GM18868 (cell line): ENCODE measurements at regions not wholly inside any gene's neighbourhood (a gene's known extent, or its start where the extent isn't known, plus 50 kb on each side); places are given as distances from the start of the nearest gene placed in this dataset.
"Not testable (repeated sequence)": the region's sequence is repeated elsewhere in the genome, so short reads cannot be mapped to it uniquely, and the experiment has no call there.

Experiments used
- ATAC-seq: cut with Tn5 transposase; IDR thresholded peaks from one replicate; pipeline ENCODE4 v1.9.1; 2021; ENCODE audit warnings: mild to moderate bottlenecking, moderate library complexity; ENCODE audit not compliant: unreplicated experiment

DNA sequence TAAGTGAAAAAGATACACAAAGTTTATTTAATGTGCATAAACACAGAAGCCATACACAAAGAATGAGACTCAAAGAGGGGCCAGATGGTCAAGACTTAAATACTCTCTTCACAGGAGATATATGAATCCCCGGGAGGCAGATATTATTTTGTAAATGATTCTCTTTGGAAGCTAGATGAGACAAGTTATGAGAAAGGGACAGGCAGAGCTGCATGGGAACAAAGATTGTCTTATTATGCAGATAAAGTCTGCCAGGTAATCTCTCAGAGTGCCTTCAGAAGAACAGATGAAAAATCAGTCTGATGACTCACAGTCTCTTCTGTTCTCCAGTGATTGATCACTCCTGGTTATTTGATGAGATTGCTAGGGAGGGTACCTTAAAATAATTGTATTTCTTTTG, 89.0 kb downstream of the NAF1 start:
- no peak for ATAC-seq

DNA sequence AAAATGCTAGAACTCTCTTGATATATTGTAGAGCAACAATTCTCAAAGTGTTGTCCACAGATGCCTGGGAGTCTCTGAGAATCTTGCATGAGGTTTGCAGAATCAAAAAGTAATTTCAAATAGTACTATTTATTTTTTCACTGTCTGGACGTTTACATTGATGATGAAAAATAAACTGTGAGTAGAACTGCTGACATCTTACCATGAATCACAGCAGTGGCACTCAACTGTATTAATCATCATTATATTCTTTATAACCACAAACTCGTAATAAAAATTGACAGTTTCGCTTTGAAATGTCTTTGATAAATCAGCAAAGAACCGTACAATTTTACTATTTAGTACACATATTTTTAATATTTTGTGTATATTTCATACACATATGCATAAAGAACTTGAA, 94.5 kb downstream of the NAF1 start:
- ATAC-seq = no peak

DNA sequence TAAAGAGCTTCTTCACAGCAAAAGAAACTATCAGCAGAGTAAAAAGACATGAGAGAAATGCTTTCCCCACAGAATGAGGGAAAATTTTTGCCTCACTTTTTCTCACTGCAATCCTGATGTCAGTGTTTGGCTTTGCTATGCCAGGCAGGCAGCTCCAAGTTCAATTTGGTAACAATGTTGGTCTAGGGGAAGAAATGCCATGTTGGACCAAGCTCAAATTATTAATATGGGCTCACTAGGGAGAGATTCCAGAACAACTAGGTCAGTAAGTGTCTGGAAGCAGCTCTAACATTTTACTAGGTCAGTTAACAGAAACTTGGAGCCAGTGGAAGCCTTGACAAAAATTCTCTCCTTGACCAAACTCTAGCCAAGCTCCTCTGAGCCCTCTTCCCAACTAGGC, 95.4 kb downstream of the NAF1 start:
- no peak for ATAC-seq

DNA sequence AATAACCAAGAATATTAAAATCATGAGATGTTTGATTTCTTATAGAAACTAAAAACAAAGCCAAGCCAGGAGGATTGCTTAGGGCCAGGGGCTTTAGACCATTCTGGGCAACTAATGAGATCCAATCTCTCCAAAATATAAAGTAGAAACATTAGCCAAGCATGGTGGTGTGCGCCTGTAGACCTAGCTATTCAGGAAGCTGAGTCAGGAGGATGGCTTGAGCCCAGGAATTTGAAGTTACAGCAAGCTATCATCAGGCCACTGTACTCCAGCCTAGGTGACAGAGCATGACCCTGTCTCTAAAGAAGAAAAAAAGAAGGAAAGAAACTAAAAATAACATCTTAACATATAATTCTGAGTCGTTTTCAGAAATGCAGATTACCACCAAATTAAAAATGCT, 96.7 kb downstream of the NAF1 start:
- ATAC-seq = no peak

DNA sequence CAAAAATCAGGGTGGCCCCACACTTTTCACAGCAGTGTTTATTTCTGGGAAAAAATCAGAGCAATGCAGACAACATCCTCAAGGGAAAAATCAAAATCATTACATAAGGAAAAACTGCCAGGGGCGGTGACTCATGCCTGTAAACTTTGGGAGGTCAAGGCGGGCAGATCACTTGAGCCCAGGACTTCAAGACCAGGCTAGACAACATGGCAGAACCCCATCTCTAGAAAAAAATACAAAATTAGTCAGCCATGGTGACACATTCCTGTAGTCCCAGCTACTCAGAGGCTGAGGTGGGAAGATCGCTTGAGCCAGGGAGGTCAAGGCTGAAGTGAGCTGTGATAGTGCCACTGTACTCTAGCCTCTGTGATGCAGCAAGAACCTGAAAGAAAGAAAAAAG, 102.8 kb downstream of the NAF1 start:
- ATAC-seq = no peak

DNA sequence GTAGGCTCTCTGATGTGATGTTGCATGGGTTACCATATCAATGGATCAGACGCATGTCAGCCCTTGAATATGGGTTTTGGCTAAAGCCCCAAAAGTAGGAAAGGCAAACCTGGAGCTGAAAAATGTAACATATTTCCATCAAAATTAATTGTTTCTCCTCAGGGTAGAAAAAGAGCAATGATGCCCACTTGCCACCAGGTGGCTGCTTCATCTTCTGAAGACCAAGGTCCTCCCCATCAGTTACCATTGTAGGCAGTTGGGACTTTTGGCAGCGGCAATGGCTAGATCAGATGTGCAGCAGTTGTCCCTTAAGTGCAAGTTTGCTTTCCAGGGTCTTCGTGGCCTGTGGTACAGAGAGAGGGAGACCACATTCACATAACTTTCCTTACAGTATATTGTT, 118.2 kb downstream of the NAF1 start:
- peak; percentile 94 for ATAC-seq

DNA sequence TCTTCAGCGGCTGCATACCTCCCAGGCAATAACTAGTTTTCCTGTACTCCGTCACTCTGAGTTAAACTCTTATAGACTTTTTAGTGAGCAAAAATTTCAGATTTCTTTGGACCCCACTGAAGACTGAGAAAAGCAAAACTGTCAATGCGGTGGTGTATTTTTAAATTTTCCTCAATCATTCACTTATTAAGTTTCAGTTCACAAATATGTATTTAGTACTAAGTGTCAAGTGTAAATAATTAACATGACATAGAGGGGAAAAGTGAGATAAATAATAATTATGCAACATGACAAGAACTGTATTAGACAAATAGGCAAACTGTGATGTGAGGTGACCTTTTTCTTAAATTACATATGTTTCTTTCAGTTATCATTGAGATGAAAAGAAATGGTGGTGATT, 124.4 kb downstream of the NAF1 start:
- no peak for ATAC-seq

DNA sequence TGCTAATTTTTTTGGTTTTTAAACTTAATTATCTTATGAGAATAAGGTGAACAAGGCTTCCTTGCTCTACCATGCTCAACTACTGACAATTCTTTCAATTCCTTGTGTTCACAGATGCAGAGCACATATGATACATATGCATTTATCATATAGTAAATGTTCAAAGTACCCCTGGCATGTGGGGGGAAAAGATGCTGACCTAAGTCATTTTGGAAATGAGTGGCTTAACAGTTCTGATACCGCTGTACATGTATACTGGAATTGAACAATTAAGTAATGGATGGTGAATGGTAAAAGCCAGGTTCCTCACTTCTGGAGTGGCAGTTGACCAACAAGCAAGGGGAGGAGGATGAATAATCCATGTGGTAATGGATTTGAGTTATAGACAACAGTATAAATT, 149.6 kb downstream of the NAF1 start:
- ATAC-seq = no peak

DNA sequence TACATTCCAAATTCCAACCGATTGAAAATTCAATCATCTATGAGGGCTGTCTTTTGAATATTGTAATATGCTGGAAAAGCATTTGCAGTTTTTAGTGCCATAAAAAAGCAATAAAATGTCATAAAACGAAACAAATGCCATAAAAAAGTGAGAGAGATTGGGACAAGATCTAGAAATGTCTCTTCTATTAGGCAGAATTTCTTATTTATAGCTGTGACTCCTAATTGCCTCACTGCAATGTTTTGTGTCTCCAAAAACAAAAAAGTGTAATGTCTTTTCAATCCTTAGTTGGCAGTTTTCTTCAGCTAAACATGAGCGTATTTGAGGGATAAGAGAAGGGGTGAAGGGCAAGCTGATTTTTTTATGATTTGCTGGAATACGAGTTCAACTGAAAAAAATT, 153.9 kb downstream of the NAF1 start:
- no peak for ATAC-seq

DNA sequence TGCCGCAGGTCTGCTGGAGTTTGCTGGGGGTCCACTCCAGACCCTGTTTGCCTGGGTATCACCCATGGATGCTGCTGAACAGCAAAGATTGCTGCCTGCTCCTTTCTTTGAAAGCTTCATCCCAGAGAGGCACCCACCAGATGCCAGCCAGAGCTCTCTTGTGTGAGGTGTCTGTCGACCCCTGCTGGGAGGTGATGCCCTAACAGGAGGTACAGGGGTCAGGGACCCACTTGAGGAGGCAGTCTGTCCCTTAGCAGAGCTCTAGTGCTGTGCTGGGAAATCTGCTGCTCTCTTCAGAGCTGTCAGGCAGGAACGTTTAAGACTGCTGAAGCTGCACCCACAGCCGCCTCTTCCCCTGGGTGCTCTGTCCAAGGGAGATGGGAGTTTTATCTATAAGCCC, 162.7 kb downstream of the NAF1 start:
- ATAC-seq = no peak

DNA sequence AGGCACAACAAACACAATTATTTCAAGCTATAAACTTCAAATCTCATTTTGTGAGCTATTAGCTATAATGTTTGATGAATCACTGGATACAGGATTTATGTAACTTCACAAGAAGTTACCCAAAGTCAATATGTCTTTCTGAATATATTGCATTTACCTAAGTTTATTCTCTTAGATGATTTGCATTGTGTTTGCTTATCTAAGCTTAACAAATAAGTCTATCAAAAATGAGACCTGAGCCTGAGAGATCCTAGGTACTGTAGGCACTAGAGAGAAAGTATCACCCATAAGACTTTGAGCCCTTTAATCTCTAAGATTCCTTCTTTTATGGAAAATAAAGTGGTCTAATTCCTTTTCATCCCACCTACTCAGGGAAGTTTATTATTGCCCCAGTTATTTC, 178.2 kb downstream of the NAF1 start:
- no peak for ATAC-seq

DNA sequence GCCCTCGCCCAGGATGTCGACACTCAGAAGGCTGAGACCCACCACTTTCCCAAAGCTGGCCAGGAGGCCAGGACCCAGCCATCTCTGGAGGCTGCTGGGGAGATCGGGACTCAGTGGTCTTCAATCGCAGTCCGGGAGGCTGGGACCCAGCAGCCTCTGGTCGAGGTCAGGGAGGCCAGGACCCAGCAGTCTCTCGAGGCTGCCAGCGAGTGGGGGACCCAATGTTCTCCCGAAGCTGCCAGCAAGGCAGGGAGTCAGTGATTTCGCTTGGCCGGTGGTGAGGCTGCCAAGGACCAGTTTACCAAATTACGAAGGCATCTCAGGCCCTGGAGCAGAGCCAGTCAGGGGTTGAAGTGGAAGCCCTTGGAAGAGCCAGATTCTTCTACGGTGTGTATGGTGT, 181.6 kb downstream of the NAF1 start:
- ATAC-seq = no peak

DNA sequence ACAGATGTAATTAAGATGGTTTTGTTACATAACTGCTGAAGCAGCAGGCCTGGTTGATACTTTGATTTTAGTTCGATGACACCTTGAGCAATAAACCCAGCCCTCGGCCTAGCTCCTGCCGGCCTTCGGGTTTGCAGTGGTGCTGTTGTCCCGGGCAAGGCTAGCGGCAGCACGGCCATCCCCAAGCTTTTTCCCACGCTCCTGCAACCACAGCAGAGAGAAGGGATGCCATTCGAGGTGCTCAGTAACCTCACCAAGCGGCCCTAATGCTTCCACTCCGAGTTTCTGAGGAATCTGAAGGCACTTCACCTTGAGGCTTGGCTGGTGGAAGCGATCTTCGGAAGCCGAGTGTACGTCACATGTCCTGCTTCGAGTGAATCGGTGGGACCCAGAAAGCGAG, 182.1 kb downstream of the NAF1 start:
- ATAC-seq = no peak

DNA sequence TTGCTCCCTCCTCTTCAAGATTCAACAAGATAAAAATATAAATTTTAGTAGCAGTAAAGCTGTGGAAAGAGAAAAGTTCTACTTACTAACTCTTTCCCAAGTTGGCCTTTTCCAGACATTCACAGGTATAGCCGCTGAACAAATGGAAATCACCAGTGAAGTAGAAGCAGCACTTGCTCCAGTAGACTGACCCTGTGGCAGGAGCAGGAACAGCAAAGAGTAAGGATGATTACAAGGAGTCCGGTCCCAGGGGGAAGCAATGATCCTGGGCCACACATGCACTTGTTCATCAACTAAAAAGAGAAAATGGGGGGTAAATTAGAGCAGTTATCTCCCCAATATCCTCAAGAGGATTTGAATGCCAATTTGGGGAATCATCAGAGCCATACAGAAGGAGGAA, 184.9 kb downstream of the NAF1 start:
- no peak for ATAC-seq

DNA sequence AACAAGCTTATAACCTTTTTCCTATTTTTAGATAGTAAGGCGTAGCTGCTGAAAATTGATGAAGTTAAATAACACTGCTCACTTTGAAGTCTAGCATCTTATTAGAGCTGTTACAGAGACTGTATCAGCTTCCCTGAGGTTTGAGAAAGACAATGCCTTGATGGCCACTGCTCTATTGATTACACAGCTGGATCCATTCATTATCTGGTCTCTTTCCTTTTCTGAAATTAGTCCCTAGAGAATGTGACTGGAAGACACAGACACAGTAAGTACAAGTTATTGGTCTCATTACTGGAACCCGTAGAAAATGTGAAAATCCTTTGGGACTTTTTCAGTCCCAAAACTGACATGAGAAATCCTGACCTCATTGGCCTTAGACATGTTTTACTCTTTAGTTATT, 188.3 kb downstream of the NAF1 start:
- no peak for ATAC-seq

DNA sequence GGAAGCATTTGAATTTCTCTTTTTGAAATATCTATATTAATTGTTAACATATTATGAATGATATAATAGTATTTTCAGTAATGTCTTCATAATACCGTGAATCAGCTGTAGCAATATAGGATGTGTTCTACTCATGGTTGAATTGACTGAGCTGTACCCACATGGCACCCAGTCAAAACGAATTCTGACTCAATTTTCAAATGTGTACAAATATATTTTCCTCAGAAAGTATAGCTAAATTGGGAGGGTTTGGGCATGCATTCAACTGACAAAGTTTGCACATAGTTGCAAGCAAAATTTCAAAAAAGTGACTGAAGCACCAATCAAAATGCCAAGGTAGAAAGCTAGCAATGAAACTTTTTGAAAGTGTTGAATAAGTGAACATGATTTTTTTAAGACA, 188.9 kb downstream of the NAF1 start:
- ATAC-seq = no peak

DNA sequence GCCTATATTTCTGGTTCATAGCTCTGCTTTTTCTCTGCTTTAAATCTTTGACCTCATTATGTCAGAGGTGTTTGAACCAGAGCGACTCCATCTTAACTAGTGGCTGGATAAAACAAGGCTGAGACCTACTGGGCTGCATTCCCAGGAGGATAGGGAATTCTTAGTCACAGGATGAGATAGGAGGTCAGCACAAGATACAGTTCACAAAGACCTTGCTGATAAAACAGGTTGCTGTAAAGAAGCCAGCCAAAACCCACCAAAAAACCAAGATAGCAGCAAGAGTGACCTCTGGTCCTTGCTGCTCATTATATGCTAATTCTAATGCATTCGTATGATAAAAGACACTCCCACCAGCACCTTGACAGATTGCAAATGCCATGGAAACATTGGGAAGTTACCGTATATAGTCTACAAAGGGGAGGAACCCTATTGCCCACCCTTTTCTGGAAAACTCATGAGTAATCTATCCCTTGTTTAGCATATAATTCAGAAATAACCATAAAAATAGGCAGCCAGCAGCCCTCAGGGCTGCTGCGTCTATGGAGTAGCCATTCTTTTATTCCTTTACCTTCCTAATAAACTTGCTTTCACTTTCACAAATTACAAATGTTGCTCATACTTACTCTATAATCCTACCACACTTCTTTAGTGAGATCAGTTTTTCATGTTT, 193.9 kb downstream of the NAF1 start:
- ATAC-seq = no peak

DNA sequence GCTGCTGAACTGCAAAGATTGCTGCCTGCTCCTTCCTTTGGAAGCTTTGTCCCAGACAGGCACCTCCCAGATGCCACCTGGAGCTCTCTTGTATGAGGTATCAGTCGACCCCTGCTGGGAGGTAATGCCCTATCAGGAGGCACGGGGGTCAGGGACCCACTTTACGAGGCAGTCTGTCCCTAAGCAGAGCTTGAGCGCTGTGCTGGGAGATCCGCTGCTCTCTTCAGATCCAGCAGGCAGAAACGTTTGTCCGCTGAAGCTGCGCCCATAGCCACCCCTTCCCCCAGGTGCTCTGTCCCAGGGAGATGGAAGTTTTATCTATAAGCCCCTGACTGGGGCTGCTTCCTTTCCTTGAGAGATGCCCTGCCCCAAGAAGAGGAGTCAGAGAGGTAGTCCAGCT, 197.5 kb downstream of the NAF1 start:
- no peak for ATAC-seq

DNA sequence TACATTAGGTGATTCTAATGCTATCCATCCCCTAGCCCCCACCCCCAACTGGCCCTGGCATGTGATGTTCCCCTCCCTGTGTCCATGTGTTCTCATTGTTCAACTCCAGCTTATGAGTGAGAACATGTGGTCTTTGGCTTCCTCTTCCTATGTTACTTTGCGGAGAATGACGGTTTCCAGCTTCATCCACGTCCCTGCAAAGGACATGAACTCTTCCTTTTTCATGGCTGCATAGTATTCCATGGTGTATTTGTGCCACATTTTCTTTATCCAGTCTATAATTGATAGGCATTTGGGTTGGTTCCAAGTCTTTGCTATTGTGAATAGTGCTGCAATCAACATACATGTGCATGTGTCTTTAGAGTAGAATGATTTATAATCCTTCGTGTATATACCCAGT, 200.7 kb downstream of the NAF1 start:
- not testable (repeated sequence) for ATAC-seq

DNA sequence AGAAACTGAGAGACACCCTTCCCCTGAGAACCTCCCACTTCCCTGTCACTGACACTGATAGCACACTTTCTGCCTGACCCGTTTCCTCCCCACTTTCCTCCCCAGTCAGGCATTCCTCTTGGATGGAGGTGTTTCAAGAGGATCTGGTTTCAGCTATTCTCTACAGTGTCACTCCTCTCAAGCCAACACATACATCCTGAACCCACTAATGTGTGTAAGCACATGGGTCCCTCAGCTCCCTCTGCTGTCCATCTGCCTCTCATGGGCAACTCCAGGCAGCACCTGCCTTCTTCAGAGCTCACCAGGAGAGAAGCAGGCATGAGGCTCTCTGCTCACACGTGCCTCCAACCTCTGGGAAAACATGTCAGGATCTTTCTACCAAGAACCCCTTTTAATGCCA, 207.6 kb downstream of the NAF1 start:
- peak; percentile 80 for ATAC-seq

DNA sequence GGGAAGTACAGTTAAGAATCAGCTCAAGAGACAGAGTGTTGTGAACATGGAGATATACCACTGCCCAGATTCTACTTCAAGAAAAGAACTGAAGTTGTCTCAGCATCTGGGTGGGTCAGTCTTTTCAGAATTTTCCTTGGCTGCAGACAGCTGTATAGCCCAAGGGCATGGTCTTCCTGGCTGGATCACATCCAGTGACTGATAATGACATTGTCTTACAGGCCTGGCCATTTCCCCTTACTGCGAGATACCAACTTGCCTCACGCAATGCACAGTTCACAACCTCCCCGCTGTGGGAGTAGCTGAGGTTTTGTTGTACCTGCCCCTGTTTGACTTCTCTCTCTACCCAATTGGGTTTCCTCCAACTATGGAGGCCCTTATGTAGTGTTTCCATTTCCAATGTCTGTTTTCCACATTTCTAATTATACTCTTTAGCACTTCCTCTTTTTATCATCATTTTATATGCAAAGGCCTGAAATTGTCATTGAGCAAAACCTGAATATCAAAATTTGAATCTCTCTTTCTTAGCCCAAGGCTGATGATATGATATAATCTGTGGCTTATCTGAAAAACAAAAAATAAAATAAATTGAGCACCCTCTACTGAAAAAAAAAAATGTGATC, 209.1 kb downstream of the NAF1 start:
- no peak for ATAC-seq

DNA sequence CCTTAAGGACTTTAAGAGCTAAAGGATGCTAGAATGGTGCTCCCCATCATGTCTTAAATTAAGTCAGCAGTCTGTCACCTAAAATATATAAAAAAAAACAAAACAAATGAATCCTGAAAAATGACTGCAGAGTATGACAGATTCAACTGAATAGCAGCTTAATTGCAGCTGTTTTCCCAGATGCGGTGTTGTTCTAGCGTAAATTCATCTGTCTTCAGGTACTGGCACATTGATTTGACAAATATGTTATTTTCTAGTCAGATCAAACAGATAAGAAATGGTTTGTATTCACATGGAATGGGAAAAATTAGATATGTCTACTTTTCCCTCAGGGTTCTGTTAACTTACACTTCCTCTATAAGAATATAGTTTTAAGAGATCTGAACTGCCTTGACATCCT, 211.7 kb downstream of the NAF1 start:
- no peak for ATAC-seq

DNA sequence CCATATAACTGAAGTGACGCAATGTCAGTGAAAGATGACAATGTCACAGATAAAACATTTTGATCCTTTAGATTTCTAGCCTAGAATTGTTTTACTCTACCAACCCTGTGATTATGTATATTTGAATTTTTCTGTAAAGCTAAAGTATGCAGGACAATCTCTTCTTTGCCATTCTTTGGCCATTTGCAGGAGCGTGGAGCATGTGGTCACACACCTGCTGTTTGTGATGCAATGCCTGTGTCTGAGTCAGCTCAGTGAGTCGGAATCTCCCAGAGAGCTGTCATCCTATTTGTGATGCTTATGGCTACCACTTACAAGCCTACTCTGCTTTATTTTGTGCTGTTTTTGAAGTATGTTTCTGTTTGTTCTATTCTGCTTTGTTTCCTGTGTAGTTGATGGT, 214.5 kb downstream of the NAF1 start:
- ATAC-seq = no peak
